ENCODE measurements at regions not wholly inside any gene's neighbourhood (a gene's known extent, or its start where the extent isn't known, plus 50 kb on each side); places are given as distances from the start of the nearest gene placed in this dataset.

- no peak for ATAC-seq
- TF ChIP-seq SNAI2 (CRISPR knock-in tag; IDR thresholded peaks at IDR 0.05) = no peak
- TF ChIP-seq ESRRG (CRISPR knock-in tag; IDR thresholded peaks at IDR 0.05) = no peak
- TF ChIP-seq ZC3H10 (CRISPR knock-in tag; IDR thresholded peaks at IDR 0.05) = no peak
- TF ChIP-seq, protein P1, sequence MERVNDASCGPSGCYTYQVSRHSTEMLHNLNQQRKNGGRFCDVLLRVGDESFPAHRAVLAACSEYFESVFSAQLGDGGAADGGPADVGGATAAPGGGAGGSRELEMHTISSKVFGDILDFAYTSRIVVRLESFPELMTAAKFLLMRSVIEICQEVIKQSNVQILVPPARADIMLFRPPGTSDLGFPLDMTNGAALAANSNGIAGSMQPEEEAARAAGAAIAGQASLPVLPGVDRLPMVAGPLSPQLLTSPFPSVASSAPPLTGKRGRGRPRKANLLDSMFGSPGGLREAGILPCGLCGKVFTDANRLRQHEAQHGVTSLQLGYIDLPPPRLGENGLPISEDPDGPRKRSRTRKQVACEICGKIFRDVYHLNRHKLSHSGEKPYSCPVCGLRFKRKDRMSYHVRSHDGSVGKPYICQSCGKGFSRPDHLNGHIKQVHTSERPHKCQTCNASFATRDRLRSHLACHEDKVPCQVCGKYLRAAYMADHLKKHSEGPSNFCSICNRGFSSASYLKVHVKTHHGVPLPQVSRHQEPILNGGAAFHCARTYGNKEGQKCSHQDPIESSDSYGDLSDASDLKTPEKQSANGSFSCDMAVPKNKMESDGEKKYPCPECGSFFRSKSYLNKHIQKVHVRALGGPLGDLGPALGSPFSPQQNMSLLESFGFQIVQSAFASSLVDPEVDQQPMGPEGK (CRISPR knock-in tag; IDR thresholded peaks at IDR 0.05; ENCODE audit: borderline replicate concordance) = no peak
- TF ChIP-seq TCF4 (CRISPR knock-in tag; IDR thresholded peaks at IDR 0.05; ENCODE audit: borderline replicate concordance) = no peak
- no peak for TF ChIP-seq ZFP3 (CRISPR knock-in tag; IDR thresholded peaks at IDR 0.05)
- TF ChIP-seq ZNF565 (CRISPR knock-in tag; conservative IDR thresholded peaks at IDR 0.05; ENCODE audit: low read depth) = no peak
- TF ChIP-seq TOX (CRISPR knock-in tag; IDR thresholded peaks at IDR 0.05; ENCODE audit: borderline replicate concordance) = no peak
- TF ChIP-seq ZNF70 (CRISPR knock-in tag; IDR thresholded peaks at IDR 0.05) = no peak
- TF ChIP-seq OSR1 (CRISPR knock-in tag; IDR thresholded peaks at IDR 0.05) = no peak
- no peak for TF ChIP-seq ISL1 (CRISPR knock-in tag; IDR thresholded peaks at IDR 0.05)
- TF ChIP-seq CSDC2 (CRISPR knock-in tag; IDR thresholded peaks at IDR 0.05) = no peak
Measured at GRCh38 chr1:244304156-244304555, 147.6 kb downstream of the ADSS2 start.

- TF ChIP-seq, protein P1 (CRISPR knock-in tag; IDR thresholded peaks at IDR 0.05; ENCODE audit: borderline replicate concordance) = no peak
- TF ChIP-seq BACH2 (CRISPR knock-in tag; IDR thresholded peaks at IDR 0.05; ENCODE audit: borderline replicate concordance) = no peak
- no peak for TF ChIP-seq PPARA (CRISPR knock-in tag; IDR thresholded peaks at IDR 0.05; ENCODE audit: borderline replicate concordance)
- TF ChIP-seq ZNF70 (CRISPR knock-in tag; IDR thresholded peaks at IDR 0.05) = no peak
- no peak for TF ChIP-seq ARNTL (CRISPR knock-in tag; IDR thresholded peaks at IDR 0.05; ENCODE audit: borderline replicate concordance, low read depth)
- no peak for TF ChIP-seq CSRNP3 (CRISPR knock-in tag; IDR thresholded peaks at IDR 0.05)
- TF ChIP-seq GLIS3 (CRISPR knock-in tag; IDR thresholded peaks at IDR 0.05) = no peak
- no peak for TF ChIP-seq TCF4 (CRISPR knock-in tag; IDR thresholded peaks at IDR 0.05; ENCODE audit: borderline replicate concordance)
- TF ChIP-seq ISL1 (CRISPR knock-in tag; IDR thresholded peaks at IDR 0.05) = no peak
- TF ChIP-seq ZNF8 (CRISPR knock-in tag; IDR thresholded peaks at IDR 0.05) = no peak
- no peak for TF ChIP-seq ESRRG (CRISPR knock-in tag; IDR thresholded peaks at IDR 0.05)
- no peak for TF ChIP-seq ZFP3 (CRISPR knock-in tag; IDR thresholded peaks at IDR 0.05)
- no peak for TF ChIP-seq ZFP30 (CRISPR knock-in tag; IDR thresholded peaks at IDR 0.05)
- ATAC-seq = no peak
Measured at GRCh38 chr1:244304656-244305055, 147.1 kb downstream of the ADSS2 start.

DNA sequence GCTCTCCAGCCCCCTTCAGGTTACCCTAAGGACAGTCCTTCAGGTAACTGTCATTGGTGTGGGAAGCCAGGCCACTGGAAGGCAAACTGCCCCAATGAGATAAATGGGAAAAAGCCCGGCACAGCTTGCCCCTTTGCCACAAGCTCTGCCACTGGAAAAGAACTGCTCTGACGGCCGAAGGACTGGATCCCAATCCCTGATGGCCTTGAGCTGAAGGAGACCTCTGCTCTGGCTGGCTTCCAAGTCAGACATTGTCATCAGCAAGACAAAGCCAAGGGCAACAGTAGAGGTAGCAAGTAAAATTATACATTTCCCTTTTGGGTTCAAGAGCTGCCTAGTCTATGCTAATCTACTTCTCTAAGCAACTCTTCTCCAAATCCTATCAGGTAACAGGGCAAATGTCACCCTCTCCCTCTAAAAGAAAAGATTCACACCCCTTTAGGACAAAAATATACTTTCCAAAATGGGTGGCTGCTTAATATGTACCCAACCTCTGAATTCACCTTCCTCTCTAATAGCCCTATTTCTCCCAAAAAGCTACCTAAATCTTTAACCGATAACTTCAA is 145.8 kb downstream of the ADSS2 start:
- no peak for ATAC-seq
- TF ChIP-seq ZNF8 (CRISPR knock-in tag; IDR thresholded peaks at IDR 0.05) = no peak
- TF ChIP-seq TOX (CRISPR knock-in tag; IDR thresholded peaks at IDR 0.05; ENCODE audit: borderline replicate concordance) = no peak
- no peak for TF ChIP-seq GLIS3 (CRISPR knock-in tag; IDR thresholded peaks at IDR 0.05)
- TF ChIP-seq CREB5 (CRISPR knock-in tag; IDR thresholded peaks at IDR 0.05; ENCODE audit: low read depth) = no peak
- no peak for TF ChIP-seq PPARA (CRISPR knock-in tag; IDR thresholded peaks at IDR 0.05; ENCODE audit: borderline replicate concordance)
- no peak for TF ChIP-seq ARNTL (CRISPR knock-in tag; IDR thresholded peaks at IDR 0.05; ENCODE audit: borderline replicate concordance, low read depth)
- no peak for TF ChIP-seq OSR1 (CRISPR knock-in tag; IDR thresholded peaks at IDR 0.05)
- TF ChIP-seq CSDC2 (CRISPR knock-in tag; IDR thresholded peaks at IDR 0.05) = no peak
- TF ChIP-seq ZNF70 (CRISPR knock-in tag; IDR thresholded peaks at IDR 0.05) = no peak
- no peak for TF ChIP-seq ZNF565 (CRISPR knock-in tag; conservative IDR thresholded peaks at IDR 0.05; ENCODE audit: low read depth)
- no peak for TF ChIP-seq TCF4 (CRISPR knock-in tag; IDR thresholded peaks at IDR 0.05; ENCODE audit: borderline replicate concordance)
- no peak for TF ChIP-seq ZFP30 (CRISPR knock-in tag; IDR thresholded peaks at IDR 0.05)
- TF ChIP-seq, protein P1 (CRISPR knock-in tag; IDR thresholded peaks at IDR 0.05; ENCODE audit: borderline replicate concordance) = no peak
- TF ChIP-seq RARB (CRISPR knock-in tag; IDR thresholded peaks at IDR 0.05) = no peak

Data from SK-N-SH treated with all-trans-retinoic acid at 6 μM for 48 hours (cell line).